GM23338 (cell line): ENCODE measurements at regions not wholly inside any gene's neighbourhood (a gene's known extent, or its start where the extent isn't known, plus 50 kb on each side); places are given as distances from the start of the nearest gene placed in this dataset.

ENCODE experiments used
- ATAC-seq: fragments of 200-7000 bp; cut with Tn5 transposase; 3 replicates; pipeline ENCODE4 v1.9.1; 2020
- DNase-seq: peaks from one replicate; pipeline ENCODE4 v3.0.0-alpha.2; 2015; ENCODE audit warnings: low spot score
- H2AFZ ChIP-seq: fragments of 200-600 bp; sonication (generic); 2 replicates; pipeline ENCODE4 v1.8.0; 2016; ENCODE audit warnings: antibody characterized with exemption, mild to moderate bottlenecking, moderate library complexity
- H3F3A ChIP-seq: fragments of 200-600 bp; sonication (generic); replicated peaks from 2 replicates; pipeline ENCODE4 v1.8.0; 2017; ENCODE audit warnings: antibody characterized with exemption, mixed run types, low read depth
- H3K27ac ChIP-seq: fragments of 200-600 bp; sonication (generic); 2 replicates; pipeline ENCODE4 v1.6.1; 2016; ENCODE audit warnings: low read depth
- H3K27me3 ChIP-seq: fragments of 200-600 bp; sonication (generic); 2 replicates; pipeline ENCODE4 v1.8.0; 2016; ENCODE audit warnings: mild to moderate bottlenecking, mixed run types, moderate library complexity; ENCODE audit not compliant: insufficient read depth
- H3K36me3 ChIP-seq: fragments of 200-600 bp; sonication (generic); 2 replicates; pipeline ENCODE4 v1.8.0; 2016; ENCODE audit warnings: mild to moderate bottlenecking; ENCODE audit not compliant: insufficient read depth
- H3K4me1 ChIP-seq: fragments of 200-600 bp; sonication (generic); 2 replicates; pipeline ENCODE4 v1.8.0; 2016; ENCODE audit warnings: mild to moderate bottlenecking, moderate library complexity; ENCODE audit not compliant: insufficient read depth
- H3K4me2 ChIP-seq: fragments of 200-600 bp; sonication (generic); 2 replicates; pipeline ENCODE4 v1.7.1; 2017; ENCODE audit warnings: mixed run types
- H3K4me3 ChIP-seq: fragments of 200-600 bp; sonication (generic); 2 replicates; pipeline ENCODE4 v1.6.1; 2016; ENCODE audit warnings: mixed run types
- H3K79me2 ChIP-seq: fragments of 200-600 bp; sonication (generic); replicated peaks from 2 replicates; pipeline ENCODE4 v1.8.0; 2017; ENCODE audit warnings: mild to moderate bottlenecking; ENCODE audit not compliant: insufficient read depth
- H3K9me2 ChIP-seq: fragments of 200-600 bp; sonication (generic); 2 replicates; pipeline ENCODE4 v1.8.0; 2017; ENCODE audit not compliant: insufficient read depth
- H4K20me1 ChIP-seq: fragments of 200-600 bp; sonication (generic); replicated peaks from 2 replicates; pipeline ENCODE4 v1.8.0; 2017; ENCODE audit warnings: mild to moderate bottlenecking; ENCODE audit not compliant: insufficient read depth
- H3K27ac Mint-ChIP-seq: 2 replicates; pipeline ENCODE4 v1.8.0; 2020; ENCODE audit warnings: inconsistent platforms, mild to moderate bottlenecking, moderate library complexity, mixed read lengths
- H3K27me3 Mint-ChIP-seq: 3 replicates; pipeline ENCODE4 v1.8.0; 2022; ENCODE audit warnings: low read depth, mild to moderate bottlenecking, moderate library complexity, mixed read lengths, inconsistent platforms; ENCODE audit not compliant: insufficient read depth, poor library complexity
- H3K36me3 Mint-ChIP-seq: 3 replicates; pipeline ENCODE4 v1.8.0; 2021; ENCODE audit warnings: low read depth, mild to moderate bottlenecking, inconsistent platforms, moderate library complexity, mixed read lengths
- H3K4me1 Mint-ChIP-seq: 3 replicates; pipeline ENCODE4 v1.8.0; 2020; ENCODE audit warnings: mild to moderate bottlenecking, inconsistent platforms, mixed read lengths
- H3K4me3 Mint-ChIP-seq: 3 replicates; pipeline ENCODE4 v1.8.0; 2021; ENCODE audit warnings: moderate library complexity, mild to moderate bottlenecking, inconsistent platforms, mixed read lengths
- H3K9me3 Mint-ChIP-seq: 3 replicates; pipeline ENCODE4 v1.8.0; 2020; ENCODE audit warnings: moderate library complexity, mild to moderate bottlenecking, inconsistent platforms, mixed read lengths
- POLR2AphosphoS5 ChIP-seq: IDR thresholded peaks from 2 replicates; pipeline ENCODE4 v1.6.1; 2016; ENCODE audit warnings: antibody characterized with exemption, low read depth
- REST ChIP-seq: IDR thresholded peaks from one replicate; pipeline ENCODE4 v1.6.1; 2018; ENCODE audit warnings: antibody characterized with exemption; ENCODE audit not compliant: unreplicated experiment
- STAT1 ChIP-seq: IDR thresholded peaks from one replicate; pipeline ENCODE4 v1.6.1; 2016; ENCODE audit warnings: antibody characterized with exemption; ENCODE audit not compliant: unreplicated experiment
- TF ChIP-seq, protein P1 (sequence below): fragments of 250-450 bp; sonication (Bioruptor Pico); IDR thresholded peaks from 2 replicates; pipeline ENCODE4 v1.5.0; 2020; ENCODE audit warnings: mild to moderate bottlenecking, moderate library complexity
- TF ChIP-seq, protein P2 (sequence below): IDR thresholded peaks from 2 replicates; pipeline ENCODE4 v1.6.1; 2016; ENCODE audit warnings: antibody characterized with exemption

- no peaks in the 10 kb centered on the region for H3K27me3 ChIP-seq
- H3K4me1 Mint-ChIP-seq, result peaks cover 16% of the 10 kb centered on the region; the same call in 2 of the 3 replicates
- no peaks in the 10 kb centered on the region for H3K79me2 ChIP-seq
- TF ChIP-seq, protein P1, sequence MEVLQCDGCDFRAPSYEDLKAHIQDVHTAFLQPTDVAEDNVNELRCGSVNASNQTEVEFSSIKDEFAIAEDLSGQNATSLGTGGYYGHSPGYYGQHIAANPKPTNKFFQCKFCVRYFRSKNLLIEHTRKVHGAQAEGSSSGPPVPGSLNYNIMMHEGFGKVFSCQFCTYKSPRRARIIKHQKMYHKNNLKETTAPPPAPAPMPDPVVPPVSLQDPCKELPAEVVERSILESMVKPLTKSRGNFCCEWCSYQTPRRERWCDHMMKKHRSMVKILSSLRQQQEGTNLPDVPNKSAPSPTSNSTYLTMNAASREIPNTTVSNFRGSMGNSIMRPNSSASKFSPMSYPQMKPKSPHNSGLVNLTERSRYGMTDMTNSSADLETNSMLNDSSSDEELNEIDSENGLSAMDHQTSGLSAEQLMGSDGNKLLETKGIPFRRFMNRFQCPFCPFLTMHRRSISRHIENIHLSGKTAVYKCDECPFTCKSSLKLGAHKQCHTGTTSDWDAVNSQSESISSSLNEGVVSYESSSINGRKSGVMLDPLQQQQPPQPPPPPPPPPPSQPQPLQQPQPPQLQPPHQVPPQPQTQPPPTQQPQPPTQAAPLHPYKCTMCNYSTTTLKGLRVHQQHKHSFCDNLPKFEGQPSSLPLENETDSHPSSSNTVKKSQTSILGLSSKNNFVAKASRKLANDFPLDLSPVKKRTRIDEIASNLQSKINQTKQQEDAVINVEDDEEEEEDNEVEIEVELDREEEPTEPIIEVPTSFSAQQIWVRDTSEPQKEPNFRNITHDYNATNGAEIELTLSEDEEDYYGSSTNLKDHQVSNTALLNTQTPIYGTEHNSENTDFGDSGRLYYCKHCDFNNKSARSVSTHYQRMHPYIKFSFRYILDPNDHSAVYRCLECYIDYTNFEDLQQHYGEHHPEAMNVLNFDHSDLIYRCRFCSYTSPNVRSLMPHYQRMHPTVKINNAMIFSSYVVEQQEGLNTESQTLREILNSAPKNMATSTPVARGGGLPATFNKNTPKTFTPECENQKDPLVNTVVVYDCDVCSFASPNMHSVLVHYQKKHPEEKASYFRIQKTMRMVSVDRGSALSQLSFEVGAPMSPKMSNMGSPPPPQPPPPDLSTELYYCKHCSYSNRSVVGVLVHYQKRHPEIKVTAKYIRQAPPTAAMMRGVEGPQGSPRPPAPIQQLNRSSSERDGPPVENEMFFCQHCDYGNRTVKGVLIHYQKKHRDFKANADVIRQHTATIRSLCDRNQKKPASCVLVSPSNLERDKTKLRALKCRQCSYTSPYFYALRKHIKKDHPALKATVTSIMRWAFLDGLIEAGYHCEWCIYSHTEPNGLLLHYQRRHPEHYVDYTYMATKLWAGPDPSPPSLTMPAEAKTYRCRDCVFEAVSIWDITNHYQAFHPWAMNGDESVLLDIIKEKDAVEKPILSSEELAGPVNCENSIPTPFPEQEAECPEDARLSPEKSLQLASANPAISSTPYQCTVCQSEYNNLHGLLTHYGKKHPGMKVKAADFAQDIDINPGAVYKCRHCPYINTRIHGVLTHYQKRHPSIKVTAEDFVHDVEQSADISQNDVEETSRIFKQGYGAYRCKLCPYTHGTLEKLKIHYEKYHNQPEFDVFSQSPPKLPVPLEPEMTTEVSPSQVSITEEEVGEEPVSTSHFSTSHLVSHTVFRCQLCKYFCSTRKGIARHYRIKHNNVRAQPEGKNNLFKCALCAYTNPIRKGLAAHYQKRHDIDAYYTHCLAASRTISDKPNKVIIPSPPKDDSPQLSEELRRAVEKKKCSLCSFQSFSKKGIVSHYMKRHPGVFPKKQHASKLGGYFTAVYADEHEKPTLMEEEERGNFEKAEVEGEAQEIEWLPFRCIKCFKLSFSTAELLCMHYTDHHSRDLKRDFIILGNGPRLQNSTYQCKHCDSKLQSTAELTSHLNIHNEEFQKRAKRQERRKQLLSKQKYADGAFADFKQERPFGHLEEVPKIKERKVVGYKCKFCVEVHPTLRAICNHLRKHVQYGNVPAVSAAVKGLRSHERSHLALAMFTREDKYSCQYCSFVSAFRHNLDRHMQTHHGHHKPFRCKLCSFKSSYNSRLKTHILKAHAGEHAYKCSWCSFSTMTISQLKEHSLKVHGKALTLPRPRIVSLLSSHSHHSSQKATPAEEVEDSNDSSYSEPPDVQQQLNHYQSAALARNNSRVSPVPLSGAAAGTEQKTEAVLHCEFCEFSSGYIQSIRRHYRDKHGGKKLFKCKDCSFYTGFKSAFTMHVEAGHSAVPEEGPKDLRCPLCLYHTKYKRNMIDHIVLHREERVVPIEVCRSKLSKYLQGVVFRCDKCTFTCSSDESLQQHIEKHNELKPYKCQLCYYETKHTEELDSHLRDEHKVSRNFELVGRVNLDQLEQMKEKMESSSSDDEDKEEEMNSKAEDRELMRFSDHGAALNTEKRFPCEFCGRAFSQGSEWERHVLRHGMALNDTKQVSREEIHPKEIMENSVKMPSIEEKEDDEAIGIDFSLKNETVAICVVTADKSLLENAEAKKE (CRISPR knock-in tag), result no peak
- no peak for TF ChIP-seq REST
- TF ChIP-seq, protein P2, sequence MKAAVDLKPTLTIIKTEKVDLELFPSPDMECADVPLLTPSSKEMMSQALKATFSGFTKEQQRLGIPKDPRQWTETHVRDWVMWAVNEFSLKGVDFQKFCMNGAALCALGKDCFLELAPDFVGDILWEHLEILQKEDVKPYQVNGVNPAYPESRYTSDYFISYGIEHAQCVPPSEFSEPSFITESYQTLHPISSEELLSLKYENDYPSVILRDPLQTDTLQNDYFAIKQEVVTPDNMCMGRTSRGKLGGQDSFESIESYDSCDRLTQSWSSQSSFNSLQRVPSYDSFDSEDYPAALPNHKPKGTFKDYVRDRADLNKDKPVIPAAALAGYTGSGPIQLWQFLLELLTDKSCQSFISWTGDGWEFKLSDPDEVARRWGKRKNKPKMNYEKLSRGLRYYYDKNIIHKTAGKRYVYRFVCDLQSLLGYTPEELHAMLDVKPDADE, result no peak
- TF ChIP-seq STAT1, result no peak
- no peak for TF ChIP-seq POLR2AphosphoS5
- no peak overlapping the region for H3K27ac ChIP-seq
- H2AFZ ChIP-seq, result no peak overlapping the region
- no peaks in the 10 kb centered on the region for H3K36me3 ChIP-seq
- no peaks in the 10 kb centered on the region for H3K36me3 Mint-ChIP-seq
- no peaks in the 10 kb centered on the region for H3K9me3 Mint-ChIP-seq
- no peaks in the 10 kb centered on the region for H3K9me2 ChIP-seq
- 0 out of 2 replicates have a peak, but pooled peaks cover 5% of the 10 kb centered on the region for H3K4me1 ChIP-seq
- no peak overlapping the region for H3K4me2 ChIP-seq
- no peak overlapping the region for H3K27ac Mint-ChIP-seq
- no peaks in the 10 kb centered on the region for H3K27me3 Mint-ChIP-seq
- no peak overlapping the region for H3K4me3 Mint-ChIP-seq
- no peak for DNase-seq
- peak; percentile 53; the same call in 2 of the 3 replicates for ATAC-seq
- H3K4me3 ChIP-seq, result no peak overlapping the region
- no peaks in the 10 kb centered on the region for H4K20me1 ChIP-seq
- H3F3A ChIP-seq, result no peaks in the 10 kb centered on the region
Observed at GRCh38 chr2:139271879-139272278, 491.7 kb upstream of the NXPH2 start.
